ENCODE measurements at regions not wholly inside any gene's neighbourhood (a gene's known extent, or its start where the extent isn't known, plus 50 kb on each side); places are given as distances from the start of the nearest gene placed in this dataset.

DNA sequence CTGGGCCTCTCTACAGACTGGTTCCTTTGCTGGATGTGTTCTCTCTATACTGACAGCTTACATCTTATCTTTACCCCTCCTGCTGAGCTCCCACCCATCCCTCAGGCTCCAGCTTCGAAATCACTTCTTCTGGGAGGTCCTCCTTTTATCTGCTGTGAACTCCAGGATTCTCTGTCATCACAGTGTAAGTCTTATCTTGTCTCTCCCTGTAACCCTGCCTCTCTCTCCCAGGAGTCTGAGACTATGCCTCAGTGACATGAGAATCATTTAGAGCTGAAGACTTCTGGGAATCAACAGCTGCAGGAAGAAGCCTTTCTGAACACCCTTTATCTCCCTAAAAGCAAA is 148.1 kb upstream of the HS3ST3A1 start:
- TF ChIP-seq, protein P1, sequence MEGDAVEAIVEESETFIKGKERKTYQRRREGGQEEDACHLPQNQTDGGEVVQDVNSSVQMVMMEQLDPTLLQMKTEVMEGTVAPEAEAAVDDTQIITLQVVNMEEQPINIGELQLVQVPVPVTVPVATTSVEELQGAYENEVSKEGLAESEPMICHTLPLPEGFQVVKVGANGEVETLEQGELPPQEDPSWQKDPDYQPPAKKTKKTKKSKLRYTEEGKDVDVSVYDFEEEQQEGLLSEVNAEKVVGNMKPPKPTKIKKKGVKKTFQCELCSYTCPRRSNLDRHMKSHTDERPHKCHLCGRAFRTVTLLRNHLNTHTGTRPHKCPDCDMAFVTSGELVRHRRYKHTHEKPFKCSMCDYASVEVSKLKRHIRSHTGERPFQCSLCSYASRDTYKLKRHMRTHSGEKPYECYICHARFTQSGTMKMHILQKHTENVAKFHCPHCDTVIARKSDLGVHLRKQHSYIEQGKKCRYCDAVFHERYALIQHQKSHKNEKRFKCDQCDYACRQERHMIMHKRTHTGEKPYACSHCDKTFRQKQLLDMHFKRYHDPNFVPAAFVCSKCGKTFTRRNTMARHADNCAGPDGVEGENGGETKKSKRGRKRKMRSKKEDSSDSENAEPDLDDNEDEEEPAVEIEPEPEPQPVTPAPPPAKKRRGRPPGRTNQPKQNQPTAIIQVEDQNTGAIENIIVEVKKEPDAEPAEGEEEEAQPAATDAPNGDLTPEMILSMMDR (IDR thresholded peaks at IDR 0.05), result no peak
- TF ChIP-seq, protein P2, sequence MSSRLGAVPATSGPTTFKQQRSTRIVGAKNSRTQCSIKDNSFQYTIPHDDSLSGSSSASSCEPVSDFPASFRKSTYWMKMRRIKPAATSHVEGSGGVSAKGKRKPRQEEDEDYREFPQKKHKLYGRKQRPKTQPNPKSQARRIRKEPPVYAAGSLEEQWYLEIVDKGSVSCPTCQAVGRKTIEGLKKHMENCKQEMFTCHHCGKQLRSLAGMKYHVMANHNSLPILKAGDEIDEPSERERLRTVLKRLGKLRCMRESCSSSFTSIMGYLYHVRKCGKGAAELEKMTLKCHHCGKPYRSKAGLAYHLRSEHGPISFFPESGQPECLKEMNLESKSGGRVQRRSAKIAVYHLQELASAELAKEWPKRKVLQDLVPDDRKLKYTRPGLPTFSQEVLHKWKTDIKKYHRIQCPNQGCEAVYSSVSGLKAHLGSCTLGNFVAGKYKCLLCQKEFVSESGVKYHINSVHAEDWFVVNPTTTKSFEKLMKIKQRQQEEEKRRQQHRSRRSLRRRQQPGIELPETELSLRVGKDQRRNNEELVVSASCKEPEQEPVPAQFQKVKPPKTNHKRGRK (CRISPR knock-in tag; IDR thresholded peaks at IDR 0.05; ENCODE audit: borderline replicate concordance), result no peak
- TF ChIP-seq, protein P3, sequence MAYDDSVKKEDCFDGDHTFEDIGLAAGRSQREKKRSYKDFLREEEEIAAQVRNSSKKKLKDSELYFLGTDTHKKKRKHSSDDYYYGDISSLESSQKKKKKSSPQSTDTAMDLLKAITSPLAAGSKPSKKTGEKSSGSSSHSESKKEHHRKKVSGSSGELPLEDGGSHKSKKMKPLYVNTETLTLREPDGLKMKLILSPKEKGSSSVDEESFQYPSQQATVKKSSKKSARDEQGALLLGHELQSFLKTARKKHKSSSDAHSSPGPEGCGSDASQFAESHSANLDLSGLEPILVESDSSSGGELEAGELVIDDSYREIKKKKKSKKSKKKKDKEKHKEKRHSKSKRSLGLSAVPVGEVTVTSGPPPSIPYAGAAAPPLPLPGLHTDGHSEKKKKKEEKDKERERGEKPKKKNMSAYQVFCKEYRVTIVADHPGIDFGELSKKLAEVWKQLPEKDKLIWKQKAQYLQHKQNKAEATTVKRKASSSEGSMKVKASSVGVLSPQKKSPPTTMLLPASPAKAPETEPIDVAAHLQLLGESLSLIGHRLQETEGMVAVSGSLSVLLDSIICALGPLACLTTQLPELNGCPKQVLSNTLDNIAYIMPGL (CRISPR knock-in tag; IDR thresholded peaks at IDR 0.05), result no peak
- TF ChIP-seq, protein P4, sequence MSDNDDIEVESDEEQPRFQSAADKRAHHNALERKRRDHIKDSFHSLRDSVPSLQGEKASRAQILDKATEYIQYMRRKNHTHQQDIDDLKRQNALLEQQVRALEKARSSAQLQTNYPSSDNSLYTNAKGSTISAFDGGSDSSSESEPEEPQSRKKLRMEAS (CRISPR knock-in tag; IDR thresholded peaks at IDR 0.05), result no peak
- TF ChIP-seq, protein P5, sequence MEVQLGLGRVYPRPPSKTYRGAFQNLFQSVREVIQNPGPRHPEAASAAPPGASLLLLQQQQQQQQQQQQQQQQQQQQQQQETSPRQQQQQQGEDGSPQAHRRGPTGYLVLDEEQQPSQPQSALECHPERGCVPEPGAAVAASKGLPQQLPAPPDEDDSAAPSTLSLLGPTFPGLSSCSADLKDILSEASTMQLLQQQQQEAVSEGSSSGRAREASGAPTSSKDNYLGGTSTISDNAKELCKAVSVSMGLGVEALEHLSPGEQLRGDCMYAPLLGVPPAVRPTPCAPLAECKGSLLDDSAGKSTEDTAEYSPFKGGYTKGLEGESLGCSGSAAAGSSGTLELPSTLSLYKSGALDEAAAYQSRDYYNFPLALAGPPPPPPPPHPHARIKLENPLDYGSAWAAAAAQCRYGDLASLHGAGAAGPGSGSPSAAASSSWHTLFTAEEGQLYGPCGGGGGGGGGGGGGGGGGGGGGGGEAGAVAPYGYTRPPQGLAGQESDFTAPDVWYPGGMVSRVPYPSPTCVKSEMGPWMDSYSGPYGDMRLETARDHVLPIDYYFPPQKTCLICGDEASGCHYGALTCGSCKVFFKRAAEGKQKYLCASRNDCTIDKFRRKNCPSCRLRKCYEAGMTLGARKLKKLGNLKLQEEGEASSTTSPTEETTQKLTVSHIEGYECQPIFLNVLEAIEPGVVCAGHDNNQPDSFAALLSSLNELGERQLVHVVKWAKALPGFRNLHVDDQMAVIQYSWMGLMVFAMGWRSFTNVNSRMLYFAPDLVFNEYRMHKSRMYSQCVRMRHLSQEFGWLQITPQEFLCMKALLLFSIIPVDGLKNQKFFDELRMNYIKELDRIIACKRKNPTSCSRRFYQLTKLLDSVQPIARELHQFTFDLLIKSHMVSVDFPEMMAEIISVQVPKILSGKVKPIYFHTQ (CRISPR knock-in tag; IDR thresholded peaks at IDR 0.05), result no peak

Measured in WTC11 (cell line).